HG03565 (cell line): ENCODE measurements at regions not wholly inside any gene's neighbourhood (a gene's known extent, or its start where the extent isn't known, plus 50 kb on each side); places are given as distances from the start of the nearest gene placed in this dataset.

Experiments used
- ATAC-seq: cut with Tn5 transposase; IDR thresholded peaks from one replicate; pipeline ENCODE4 v1.9.1; 2021; ENCODE audit warnings: mild to moderate bottlenecking, moderate library complexity; ENCODE audit not compliant: unreplicated experiment

DNA sequence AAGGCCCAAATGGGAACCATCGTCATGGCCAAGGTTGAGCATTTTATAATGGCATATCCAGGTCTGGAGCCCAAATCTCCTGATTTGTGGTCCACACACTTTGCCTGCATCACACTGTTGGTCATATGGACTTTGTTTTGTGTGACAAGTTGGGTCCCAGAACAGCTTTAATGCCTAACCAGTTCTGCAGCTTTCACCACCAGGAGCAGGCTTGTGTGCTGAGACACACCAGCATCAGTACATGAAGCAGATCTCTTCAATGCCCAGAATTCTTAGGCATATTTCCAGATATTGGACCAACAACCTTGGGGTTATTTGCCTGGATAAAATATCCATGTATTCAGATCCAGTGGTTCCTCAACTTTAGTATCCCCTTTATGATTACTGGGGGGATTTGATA, 371.3 kb downstream of the FBXW7 start:
- no peak for ATAC-seq

DNA sequence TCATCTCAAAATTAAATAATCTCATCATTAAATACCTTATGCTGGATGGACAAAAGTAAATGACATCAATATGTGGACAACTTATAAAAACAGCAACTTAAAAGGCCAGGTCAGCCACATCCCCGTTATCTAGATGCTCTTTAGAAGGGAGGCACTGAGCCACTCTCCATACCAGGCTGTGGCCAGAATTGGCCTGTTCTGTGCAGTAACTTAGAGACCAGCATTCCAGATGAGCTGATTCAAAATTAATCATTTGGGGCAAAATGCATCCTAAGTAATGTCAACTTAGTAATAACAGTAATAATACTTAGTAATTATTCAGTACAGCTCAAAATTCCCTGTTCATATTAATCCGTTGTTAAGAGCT, 373.6 kb downstream of the FBXW7 start:
- no peak for ATAC-seq

DNA sequence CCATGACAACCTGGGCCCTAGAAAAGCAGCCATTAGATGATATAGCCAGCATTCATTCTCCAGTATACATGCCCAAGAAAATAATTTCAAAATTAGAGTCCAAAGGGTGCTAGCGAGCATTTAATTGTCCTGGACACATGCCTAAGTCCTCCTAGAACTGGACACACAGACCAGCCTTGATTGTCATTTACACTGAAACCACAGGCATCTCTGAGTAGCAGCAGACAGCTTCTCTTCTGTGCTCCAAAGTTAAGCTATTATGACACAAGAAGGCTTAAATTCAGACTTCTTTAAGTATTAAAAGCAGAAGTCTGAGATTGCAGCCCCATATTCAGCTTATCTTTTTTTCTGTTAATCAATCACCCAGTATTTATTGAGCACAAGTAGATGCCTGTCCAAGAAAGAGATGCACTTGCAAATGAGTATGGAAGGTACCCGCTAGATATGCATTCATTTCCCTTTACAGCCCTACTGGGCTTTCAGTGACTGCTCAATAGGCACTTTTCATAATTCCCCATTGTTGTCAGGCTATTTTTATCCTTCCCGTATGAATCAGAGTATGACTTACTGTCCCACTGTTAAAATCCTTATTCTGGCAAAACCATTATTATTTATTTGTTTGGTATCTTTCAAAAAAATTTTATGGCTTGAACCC, 374.1 kb downstream of the FBXW7 start:
- no peak for ATAC-seq

DNA sequence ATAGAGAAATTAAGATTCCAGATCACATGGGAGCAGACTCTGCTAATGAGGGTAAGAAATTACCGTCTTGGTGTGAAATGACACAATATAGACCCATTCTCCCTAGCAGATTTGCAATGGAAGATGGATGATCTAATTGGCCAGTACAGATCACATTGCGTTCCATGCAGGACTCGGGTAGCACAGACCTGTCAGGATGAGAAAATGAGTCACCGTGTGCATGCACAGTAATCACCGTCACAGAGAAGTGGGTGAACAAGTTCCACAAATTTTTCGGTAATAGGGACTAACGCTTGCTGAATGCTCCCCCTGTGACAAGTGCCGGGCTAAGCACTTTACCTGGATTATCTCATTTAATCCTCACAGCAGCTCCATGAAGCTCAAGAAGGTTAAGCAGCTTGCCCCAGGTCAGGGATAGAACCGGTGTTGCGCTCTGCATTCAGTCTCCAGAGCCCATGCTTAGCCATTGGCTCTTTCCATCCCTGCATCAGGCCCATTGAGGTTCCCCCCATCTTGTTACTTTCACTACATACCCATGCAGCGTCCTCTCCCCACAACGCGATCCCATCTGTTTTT, 375.6 kb downstream of the FBXW7 start:
- no peak for ATAC-seq

DNA sequence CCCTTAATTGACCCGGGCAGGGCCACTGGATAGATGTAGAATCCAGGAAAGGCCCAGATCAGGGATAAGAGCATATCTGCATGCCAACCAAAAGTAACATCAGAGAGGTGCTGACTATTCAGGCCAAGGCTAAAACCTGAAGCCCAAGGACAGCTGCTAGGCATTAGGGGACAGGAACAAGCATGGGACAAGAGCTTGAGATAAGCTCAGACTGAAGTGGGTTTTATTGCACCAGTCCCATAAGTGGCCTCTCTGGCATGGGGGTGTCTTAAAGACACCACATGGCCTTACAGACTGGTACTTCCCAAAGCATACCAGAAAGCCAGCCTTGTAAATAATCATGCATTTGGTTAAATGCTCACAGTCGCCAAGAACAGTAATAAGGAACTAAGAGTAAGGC, 376.1 kb downstream of the FBXW7 start:
- ATAC-seq = no peak

DNA sequence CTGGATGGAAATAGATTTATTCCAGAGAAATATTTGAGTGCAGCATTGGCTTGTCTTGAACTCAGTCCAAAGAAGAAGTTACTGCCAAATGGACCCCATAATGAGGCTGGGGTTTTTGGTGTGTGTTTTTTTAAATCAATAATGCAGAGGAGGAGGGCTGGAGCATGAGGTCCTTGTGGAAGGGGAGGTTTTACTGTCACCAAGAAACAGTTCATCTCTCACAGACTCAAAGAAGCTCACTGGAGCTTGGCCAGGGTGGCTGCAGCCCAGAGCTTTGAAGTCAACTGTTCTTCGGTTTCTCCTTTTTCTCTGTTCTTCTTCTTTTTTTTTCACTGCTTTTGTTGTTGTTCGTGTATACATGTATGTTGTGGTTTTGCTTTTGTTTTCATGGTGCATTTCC, 377.7 kb downstream of the FBXW7 start:
- ATAC-seq = no peak

DNA sequence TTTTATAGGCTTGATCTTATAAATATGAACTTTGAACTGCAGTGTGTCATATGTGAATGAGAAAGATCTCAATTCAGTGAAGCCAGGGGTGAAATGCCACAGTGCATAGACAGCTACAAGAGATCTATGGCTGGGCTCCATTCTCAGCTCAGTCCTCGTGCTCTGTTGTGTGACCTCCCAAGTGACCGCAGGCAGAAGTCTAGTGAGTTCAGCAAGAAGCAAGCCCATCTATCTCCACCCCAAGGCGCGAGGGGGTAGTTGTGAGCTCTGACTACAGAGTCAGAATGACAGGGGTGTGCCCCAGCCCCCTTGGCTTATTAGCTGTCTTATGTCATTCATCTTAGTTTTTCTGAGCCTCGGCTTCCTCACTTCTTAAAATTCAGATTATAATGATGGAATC, 378.3 kb downstream of the FBXW7 start:
- ATAC-seq = no peak

DNA sequence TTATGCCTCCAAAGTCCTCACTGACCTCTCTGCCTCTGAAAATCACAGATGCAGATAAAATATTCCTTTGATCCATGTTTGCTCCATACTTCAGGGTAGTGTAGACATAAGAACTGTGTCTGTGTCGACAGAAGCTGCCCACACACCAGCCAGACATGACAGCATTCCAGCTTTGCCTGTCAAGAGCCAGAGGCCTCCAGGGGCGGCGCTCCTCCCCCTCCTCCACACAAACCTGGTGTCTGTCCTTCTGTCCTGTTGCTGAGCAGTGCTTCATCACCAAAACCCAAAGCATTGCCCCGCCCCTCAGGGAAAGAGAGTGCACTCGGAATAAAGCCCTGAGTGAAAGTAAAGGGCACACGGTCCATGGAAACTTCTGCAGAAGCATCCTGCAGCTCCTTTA, 379.4 kb downstream of the FBXW7 start:
- ATAC-seq = no peak

DNA sequence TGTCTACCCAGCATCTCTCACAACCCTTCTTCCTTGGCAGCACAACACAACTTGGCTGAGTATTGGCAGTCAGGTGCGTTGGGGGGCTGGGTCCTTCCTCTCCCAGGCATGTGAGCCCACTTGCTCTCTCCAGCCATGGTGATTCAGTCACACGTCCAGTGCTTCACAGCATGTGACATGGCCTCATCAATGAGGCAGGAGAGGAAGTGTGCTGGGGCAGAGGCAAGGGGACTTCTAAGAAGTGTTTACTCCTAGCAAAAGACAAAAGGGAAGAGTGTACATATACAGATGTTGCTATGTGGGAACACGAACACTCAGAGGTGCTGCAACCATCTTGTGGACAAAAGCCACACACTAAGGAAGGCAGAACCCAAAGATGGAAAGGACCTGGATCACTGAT, 380.8 kb downstream of the FBXW7 start:
- ATAC-seq = no peak

DNA sequence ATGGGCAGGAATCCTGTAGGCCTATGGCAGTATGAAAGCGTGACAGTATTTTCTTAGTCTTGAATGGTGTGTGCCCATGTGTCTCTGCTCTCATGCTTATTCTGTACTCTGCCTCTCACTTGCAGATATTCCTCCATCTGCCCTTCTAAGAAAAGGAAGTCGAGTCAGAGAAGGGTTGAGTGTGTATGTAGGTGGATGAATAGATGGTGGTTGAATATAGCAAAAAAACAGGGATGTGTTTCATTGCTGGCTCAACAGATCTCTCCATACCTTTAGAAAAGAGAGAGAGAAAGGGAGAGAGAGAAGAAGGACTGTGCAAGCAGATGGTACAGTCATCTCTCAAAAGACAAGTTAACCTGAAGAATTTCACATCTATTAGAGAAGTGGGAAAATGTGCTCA, 381.5 kb downstream of the FBXW7 start:
- ATAC-seq = no peak

DNA sequence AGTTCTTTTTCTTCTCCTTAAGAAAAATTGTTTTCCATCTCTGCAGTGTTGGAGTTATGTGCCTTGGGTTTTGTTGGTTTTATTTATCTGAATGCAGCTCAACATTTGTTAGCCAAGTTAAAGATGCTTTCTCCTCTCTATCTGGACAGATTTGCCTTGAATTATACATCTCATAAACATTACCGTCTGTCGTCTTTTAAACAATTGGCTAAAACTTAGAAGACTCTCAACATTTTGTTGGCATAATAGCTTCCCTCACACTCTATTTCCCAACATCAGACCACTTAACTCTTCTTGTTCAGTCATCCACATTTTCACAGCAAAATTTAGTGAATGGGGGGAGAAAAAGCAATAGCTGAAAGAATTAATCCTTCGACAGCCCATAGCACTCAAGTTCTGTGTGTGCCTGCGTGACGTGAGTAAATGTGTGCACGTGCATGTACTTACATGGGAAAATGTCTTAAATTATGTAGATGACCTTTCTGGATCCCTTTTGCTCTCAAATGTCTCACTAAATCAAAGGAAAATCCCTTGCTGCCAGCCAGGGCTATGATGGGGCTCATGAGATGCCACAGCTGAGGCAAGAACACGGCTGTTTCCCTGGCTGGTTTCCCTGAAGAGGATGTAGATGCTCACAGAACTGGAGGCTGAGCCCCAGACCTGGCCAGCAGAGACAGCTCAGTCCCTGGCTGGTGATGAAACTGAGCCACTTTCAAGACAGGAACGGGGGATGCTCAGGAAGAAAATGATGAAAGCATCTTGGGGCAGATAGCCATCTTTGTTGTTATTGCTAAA, 382.2 kb downstream of the FBXW7 start:
- ATAC-seq = no peak

DNA sequence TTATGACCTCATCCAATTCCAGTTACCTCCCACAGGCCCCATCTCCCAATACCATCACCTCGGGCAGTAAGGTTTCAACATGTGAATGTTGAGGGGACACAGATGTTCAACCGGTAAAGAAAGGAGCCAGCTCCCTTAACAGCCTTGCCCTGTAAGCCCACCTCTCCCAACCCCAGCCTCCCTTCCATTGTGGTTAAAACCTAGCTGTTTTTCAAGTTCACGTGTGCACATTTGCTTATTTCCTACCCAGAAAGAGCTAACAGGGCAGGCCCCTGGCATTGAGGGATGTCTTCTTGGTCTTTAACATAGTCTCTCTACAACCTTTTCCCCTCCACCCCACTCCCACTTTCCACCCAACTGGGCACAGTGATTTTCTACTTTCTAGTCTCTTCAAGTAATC, 385.7 kb downstream of the FBXW7 start:
- ATAC-seq = no peak

DNA sequence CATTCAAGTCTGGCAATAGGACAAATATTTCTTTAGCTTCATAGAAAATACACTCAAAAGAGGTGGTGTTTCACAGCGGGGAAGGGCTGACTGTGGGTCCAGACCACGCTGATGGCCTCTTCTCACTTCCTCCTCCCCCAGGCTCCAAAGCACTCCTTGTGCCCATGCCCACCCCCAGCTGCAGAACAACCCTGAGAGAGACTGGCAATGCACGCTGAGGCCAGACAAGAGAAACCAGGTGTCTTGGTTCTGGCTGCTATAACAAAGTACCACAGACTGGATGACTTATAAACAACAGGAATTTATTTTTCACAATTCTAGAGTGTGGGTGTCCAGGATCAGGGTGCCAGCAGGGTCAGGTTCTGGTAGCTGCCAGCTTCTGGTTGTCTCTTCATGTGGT, 386.1 kb downstream of the FBXW7 start:
- ATAC-seq = no peak

DNA sequence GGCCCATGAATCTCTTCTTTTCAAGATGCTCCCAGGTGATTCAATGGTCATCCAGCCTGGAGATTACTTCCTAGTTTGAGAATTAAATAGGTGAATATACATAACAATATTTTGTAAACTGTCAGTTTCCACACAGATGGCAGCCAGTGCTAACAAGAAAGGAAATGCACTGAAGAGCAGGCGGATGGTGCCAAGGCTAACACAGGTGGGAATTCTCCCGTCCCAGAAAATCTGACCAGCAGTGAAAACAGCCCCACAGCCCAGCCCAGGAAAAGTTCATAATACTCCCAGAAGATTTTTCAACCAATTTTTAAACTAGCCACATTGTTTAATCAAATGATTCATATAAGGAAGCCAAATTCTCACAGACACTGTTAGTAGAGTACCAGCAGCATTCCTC, 387.2 kb upstream of the GATB start:
- no peak for ATAC-seq

DNA sequence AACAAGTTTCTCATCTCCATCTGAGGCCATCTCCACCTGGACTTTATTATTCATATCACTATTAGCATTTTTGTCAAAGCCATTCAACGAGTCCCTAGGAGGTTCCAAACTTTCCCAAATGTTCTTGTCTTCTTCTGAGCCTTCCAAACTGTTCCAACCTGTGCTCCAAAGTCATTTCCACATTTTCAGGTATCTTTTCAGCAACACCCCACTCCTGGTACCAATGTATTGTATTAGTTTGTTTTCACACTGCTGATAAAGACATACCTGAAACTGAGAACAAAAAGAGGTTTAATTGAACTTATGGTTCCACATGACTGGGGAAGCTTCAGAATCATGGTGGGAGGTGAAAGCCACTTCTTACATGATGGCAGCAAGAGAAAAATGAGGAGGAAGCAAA, 385.4 kb upstream of the GATB start:
- ATAC-seq = no peak

DNA sequence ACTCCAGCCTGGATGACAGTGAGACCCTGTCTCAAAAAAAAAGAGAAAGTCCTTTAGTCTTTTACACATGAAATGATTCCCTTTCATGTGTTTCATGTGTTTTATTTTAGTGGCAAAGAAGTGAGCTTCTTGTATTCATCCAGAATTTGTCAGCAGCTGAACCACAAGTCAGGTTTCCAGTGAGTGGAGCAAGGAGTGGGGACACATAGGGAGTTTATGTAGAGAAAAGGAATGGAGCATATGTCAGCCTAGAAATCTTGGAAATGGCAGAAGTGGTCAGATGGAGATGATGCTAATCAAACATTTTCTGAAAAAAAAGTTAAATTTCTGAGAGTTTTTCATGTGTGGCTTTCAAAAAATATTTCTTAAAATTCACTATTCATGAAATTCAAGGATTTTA, 383.0 kb upstream of the GATB start:
- ATAC-seq = no peak

DNA sequence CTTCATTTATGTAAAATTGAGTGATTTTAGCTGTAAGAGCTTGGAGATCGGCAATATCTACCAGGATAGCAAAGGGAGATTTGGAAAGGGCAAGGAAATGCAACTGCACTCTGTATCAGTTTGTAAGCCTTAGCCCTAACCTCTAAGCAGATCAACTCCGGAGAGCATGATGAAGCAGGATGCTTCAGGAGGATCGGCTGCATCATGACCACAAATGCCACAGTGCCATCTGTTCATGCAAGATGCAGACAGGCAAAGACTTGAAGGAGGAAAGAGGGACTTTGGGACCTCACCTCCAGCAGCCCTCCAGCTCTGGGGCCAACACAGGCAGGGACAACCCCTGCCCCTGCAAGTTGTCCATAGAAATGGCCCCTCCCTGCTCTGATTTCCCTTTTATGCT, 377.6 kb upstream of the GATB start:
- no peak for ATAC-seq

DNA sequence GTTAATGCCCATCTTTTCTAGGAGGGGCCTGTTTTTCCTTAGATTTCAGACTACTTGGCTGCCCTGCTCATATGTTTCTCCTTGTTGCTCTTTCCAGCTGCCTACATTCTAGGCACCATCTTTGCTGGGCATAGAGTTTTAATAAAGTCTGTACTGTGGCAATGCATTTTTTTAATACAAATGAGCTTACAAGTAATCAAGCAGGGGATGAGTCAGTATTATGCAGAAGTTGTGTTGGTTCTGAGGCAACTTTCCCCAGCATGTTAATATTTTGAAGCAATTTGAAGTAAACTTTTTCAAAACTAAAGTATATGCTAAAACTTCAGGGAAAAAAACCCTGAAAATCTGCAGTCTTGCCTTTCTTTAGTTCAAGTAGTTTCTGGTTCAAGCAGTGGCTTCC, 372.0 kb upstream of the GATB start:
- no peak for ATAC-seq

DNA sequence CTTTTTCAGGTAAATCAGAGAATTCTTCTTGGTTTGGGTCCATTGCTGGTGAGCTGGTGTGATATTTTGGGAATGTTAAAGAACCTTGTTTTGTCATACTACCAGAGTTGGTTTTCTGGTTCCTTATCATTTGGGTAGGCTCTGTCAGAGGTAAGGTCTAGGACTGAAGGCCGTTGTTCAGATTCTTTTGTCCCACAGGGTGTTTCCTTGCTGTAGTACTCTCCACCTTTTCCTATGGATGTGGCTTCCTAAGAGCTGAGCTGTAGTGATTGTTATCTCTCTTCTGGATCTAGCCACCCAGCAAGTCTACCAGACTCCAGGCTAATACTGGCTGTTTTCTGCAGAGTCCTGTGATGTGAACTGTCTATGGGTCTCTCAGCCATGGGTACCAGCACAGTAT, 367.5 kb upstream of the GATB start:
- no peak for ATAC-seq

DNA sequence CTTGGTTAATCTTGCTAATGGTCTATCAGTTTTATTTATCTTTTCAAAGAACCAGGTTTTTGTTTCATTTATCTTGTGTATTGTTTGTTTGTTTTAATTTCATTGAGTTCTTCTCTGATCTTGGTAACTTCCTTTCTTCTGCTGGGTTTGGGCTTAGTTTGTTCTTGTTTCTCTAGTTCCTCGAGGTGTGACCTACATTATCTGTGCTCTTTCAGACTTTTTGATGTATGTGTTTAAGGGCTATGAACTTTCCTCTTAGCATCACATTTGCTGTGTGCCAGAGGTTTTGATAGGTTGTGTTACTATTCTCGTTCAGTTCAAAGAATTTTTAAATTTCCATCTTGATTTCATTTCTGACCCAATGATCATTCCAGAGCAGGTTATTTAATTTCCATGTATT, 365.4 kb upstream of the GATB start:
- ATAC-seq = no peak

DNA sequence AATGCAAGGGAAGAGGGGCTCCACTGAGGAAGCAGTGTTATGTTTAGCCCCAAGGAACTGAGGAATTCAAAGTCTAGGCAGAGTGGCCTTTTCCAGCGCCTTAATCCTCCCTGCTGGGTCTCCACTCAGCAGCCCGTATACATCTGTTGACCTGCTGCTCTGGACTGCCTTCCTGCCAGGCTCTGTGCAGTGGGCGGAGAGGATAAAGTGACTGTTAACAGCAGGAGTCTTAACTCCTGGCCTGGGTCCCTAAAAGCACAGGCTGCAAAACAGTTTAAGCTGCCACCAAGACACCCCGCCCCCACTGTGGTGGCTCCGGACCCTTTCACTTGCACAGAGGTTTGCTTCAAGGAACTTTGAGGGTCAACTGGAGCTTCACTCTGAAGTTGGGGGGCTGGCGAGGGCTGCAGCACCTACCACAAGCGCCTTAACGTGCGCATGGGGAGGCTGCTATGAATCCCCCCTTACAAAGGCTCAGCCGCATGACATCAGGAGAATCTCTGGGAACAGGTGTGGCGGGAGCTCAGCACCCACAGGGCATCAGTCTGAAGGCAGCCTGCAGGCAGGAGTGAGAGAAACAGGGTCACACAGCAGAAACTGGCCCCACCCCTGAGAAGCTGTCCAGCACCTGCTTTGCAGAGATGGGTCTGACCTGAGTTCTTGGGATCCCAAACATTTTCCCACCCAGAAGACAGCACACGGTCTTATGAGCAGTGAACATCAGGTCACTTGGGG, 358.2 kb upstream of the GATB start:
- no peak for ATAC-seq

DNA sequence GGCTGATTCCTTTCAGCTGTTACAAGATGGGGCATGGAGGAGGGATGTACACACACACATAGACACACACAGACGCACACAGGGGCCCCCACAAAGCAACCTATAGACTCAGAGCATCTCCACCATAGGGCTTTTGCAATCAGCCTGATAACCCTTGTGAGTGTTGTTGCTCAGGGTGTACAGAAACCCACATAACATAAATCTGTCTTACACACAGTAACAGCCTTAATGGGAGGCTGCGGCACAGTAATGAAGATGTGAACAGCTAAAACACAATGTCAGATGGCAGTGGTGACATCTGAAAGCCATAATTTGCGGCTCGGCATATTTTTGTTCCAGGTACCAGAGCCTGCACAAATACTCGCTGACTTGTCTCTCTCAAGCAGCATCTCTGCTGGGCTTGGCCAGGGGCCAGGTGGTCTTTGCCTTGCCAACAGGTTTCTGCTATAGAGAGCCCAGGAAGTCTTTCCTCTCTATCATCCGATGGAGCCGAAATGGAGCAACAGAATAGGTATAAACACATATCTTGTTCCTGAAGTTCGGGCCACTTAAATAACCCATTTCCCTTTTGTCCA, 357.2 kb upstream of the GATB start:
- no peak for ATAC-seq
